ENCODE measurements at regions not wholly inside any gene's neighbourhood (a gene's known extent, or its start where the extent isn't known, plus 50 kb on each side); places are given as distances from the start of the nearest gene placed in this dataset.
"Not testable (repeated sequence)": the region's sequence is repeated elsewhere in the genome, so short reads cannot be mapped to it uniquely, and the experiment has no call there.

DNA sequence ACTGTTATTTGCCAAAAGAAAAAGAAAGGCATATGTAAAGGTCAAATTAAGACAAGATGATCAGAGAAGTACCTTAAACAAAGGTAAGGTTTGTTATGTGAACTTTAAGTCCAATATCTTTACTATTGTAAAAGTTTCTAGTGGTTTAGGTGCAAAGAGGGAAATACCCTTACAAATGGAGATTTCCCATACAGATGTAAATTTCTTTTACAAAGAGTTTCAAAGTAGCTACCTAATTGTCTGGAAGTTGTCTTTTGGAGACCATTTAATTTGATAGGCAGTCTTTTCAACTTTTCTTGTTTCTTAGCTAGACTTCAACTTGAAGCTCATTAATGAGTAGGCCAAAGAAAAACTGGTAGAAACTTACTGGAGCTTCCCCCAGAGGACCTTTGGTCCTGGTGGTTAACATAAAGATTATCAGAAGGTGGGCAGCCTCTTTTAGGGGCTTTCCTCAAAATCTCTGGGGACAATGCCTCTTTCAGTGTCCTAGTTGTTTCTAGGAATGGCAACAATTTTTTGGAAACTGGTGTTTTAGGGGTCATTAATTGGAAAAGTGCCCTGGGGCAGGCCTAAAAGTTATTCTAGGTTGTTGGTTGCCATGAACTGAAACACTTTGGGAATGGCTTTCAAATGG is 297.3 kb downstream of the GUCY2F start:
- no peaks in the 10 kb centered on the region for H3K36me3 Mint-ChIP-seq (ENCODE audit: low read depth)

GRCh38 chrX:109172091-109172602 is 309.7 kb downstream of the GUCY2F start:
- no peak overlapping the region for H3K27ac Mint-ChIP-seq (ENCODE audit: unreplicated experiment)

More for the DNA sequence above, 297.3 kb downstream of the GUCY2F start:
- TF ChIP-seq, protein P1, sequence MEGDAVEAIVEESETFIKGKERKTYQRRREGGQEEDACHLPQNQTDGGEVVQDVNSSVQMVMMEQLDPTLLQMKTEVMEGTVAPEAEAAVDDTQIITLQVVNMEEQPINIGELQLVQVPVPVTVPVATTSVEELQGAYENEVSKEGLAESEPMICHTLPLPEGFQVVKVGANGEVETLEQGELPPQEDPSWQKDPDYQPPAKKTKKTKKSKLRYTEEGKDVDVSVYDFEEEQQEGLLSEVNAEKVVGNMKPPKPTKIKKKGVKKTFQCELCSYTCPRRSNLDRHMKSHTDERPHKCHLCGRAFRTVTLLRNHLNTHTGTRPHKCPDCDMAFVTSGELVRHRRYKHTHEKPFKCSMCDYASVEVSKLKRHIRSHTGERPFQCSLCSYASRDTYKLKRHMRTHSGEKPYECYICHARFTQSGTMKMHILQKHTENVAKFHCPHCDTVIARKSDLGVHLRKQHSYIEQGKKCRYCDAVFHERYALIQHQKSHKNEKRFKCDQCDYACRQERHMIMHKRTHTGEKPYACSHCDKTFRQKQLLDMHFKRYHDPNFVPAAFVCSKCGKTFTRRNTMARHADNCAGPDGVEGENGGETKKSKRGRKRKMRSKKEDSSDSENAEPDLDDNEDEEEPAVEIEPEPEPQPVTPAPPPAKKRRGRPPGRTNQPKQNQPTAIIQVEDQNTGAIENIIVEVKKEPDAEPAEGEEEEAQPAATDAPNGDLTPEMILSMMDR (IDR thresholded peaks at IDR 0.05), result no peak
- Mint-ChIP-seq H3K27me3 (ENCODE audit: low read depth) (peaks cover 11% of the 10 kb centered on the region), H3K4me1 (ENCODE audit: low read depth) (no peaks in the 10 kb centered on the region), H3K9me3 (ENCODE audit: low read depth) (no peaks in the 10 kb centered on the region), H3K4me3 (ENCODE audit: unreplicated experiment) (no peak overlapping the region), H3K27ac (ENCODE audit: unreplicated experiment) (no peak overlapping the region)
- no peak for DNase-seq (ENCODE audit: low spot score)

GRCh38 chrX:109155161-109155560 is 326.7 kb downstream of the GUCY2F start:
- Mint-ChIP-seq H3K36me3 (ENCODE audit: low read depth) (no peaks in the 10 kb centered on the region), H3K9me3 (ENCODE audit: low read depth) (peaks cover 36% of the 10 kb centered on the region), H3K4me3 (ENCODE audit: unreplicated experiment) (no peak overlapping the region), H3K27ac (ENCODE audit: unreplicated experiment) (no peak overlapping the region), H3K4me1 (ENCODE audit: low read depth) (no peaks in the 10 kb centered on the region), H3K27me3 (ENCODE audit: low read depth) (no peaks in the 10 kb centered on the region)
- no peak for DNase-seq (ENCODE audit: low spot score)
- TF ChIP-seq, protein P1 (IDR thresholded peaks at IDR 0.05), result no peak

More at GRCh38 chrX:109172091-109172602, 309.7 kb downstream of the GUCY2F start:
- peak; percentile 86 for DNase-seq (ENCODE audit: low spot score)
- Mint-ChIP-seq H3K4me3 (ENCODE audit: unreplicated experiment) (no peak overlapping the region), H3K36me3 (ENCODE audit: low read depth) (no peaks in the 10 kb centered on the region), H3K4me1 (ENCODE audit: low read depth) (no peaks in the 10 kb centered on the region), H3K27me3 (ENCODE audit: low read depth) (peaks cover 2% of the 10 kb centered on the region), H3K9me3 (ENCODE audit: low read depth) (peaks cover 7% of the 10 kb centered on the region)
- TF ChIP-seq, protein P1 (IDR thresholded peaks at IDR 0.05), result no peak

- H3K27ac Mint-ChIP-seq (ENCODE audit: unreplicated experiment); H3K4me1 Mint-ChIP-seq (ENCODE audit: low read depth); H3K27me3 Mint-ChIP-seq (ENCODE audit: low read depth); DNase-seq (ENCODE audit: low spot score); H3K4me3 Mint-ChIP-seq (ENCODE audit: unreplicated experiment); H3K36me3 Mint-ChIP-seq (ENCODE audit: low read depth): not testable (repeated sequence)
- H3K9me3 Mint-ChIP-seq (ENCODE audit: low read depth), result peaks cover 33% of the 10 kb centered on the region
These were observed 337.7 kb downstream of the GUCY2F start for GRCh38 chrX:109144173-109144572.

- Mint-ChIP-seq H3K4me3 (ENCODE audit: unreplicated experiment) (no peak overlapping the region), H3K36me3 (ENCODE audit: low read depth) (no peaks in the 10 kb centered on the region), H3K9me3 (ENCODE audit: low read depth) (peaks cover 52% of the 10 kb centered on the region), H3K27me3 (ENCODE audit: low read depth) (peaks cover 2% of the 10 kb centered on the region), H3K4me1 (ENCODE audit: low read depth) (no peaks in the 10 kb centered on the region), H3K27ac (ENCODE audit: unreplicated experiment) (no peak overlapping the region)
- no peak for DNase-seq (ENCODE audit: low spot score)
- TF ChIP-seq, protein P1 (IDR thresholded peaks at IDR 0.05), result no peak
These were observed 341.4 kb downstream of the GUCY2F start for GRCh38 chrX:109140463-109140862.

- Mint-ChIP-seq H3K4me3 (ENCODE audit: unreplicated experiment) (no peak overlapping the region), H3K27ac (ENCODE audit: unreplicated experiment) (no peak overlapping the region), H3K36me3 (ENCODE audit: low read depth) (no peaks in the 10 kb centered on the region), H3K4me1 (ENCODE audit: low read depth) (no peaks in the 10 kb centered on the region), H3K27me3 (ENCODE audit: low read depth) (no peaks in the 10 kb centered on the region), H3K9me3 (ENCODE audit: low read depth) (peaks cover 41% of the 10 kb centered on the region)
- no peak for DNase-seq (ENCODE audit: low spot score)
- TF ChIP-seq, protein P1 (IDR thresholded peaks at IDR 0.05), result no peak
These were observed 347.1 kb downstream of the GUCY2F start for GRCh38 chrX:109134777-109135176.
